ENCODE measurements at regions not wholly inside any gene's neighbourhood (a gene's known extent, or its start where the extent isn't known, plus 50 kb on each side); places are given as distances from the start of the nearest gene placed in this dataset.

DNA sequence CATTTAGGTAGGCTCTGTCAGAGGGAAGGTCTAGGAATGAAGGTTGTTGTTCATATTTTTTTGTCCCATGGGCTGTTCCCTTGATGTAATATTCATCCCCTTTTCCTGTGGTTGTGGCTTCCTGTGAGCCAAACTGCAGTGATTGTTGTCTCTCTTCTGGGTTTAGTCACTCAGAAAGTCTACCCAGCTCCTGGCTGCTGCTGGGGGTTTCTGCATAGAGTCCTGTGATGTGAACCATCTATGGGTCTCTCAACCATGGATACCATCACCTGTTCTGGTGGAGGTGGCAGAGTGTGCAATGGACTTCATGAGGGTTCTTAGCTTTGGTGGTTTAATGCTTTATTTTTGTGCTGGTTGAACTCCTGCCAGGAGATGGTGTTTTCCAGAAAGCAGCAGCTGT, 122.8 kb downstream of the ZC4H2 start:
- Histone ChIP-seq H3K9me3 (ENCODE audit: low read length) (peaks cover 3% of the 10 kb centered on the region; the same call in 1 of the 2 replicates), H3F3A (ENCODE audit: insufficient read depth, low read length) (no peaks in the 10 kb centered on the region), H3K4me3 (ENCODE audit: low read depth, low read length, poor library complexity, severe bottlenecking) (no peak overlapping the region), H3K4me1 (ENCODE audit: insufficient read depth, low read length, severe bottlenecking) (peaks cover 63% of the 10 kb centered on the region), H3K36me3 (ENCODE audit: insufficient read depth, low read length) (peaks cover 11% of the 10 kb centered on the region; the same call in 1 of the 2 replicates), H3K27ac (ENCODE audit: low read depth, low read length, poor library complexity, severe bottlenecking) (no peak overlapping the region), H3K79me2 (ENCODE audit: insufficient read depth, low read length) (no peaks in the 10 kb centered on the region), H3K9ac (ENCODE audit: low read length) (no peak overlapping the region), H3K9me2 (ENCODE audit: low read depth, low read length) (no peaks in the 10 kb centered on the region), H3K27me3 (ENCODE audit: insufficient read depth, low read length) (no peaks in the 10 kb centered on the region), H4K20me1 (ENCODE audit: insufficient read depth, low read length) (no peaks in the 10 kb centered on the region), H2AFZ (ENCODE audit: low read length) (no peak overlapping the region), H3K4me2 (ENCODE audit: low read length) (no peak overlapping the region)
- TF ChIP-seq EZH2 (IDR thresholded peaks at IDR 0.05; ENCODE audit: borderline replicate concordance, low read length) = no peak
- TF ChIP-seq, protein P1, sequence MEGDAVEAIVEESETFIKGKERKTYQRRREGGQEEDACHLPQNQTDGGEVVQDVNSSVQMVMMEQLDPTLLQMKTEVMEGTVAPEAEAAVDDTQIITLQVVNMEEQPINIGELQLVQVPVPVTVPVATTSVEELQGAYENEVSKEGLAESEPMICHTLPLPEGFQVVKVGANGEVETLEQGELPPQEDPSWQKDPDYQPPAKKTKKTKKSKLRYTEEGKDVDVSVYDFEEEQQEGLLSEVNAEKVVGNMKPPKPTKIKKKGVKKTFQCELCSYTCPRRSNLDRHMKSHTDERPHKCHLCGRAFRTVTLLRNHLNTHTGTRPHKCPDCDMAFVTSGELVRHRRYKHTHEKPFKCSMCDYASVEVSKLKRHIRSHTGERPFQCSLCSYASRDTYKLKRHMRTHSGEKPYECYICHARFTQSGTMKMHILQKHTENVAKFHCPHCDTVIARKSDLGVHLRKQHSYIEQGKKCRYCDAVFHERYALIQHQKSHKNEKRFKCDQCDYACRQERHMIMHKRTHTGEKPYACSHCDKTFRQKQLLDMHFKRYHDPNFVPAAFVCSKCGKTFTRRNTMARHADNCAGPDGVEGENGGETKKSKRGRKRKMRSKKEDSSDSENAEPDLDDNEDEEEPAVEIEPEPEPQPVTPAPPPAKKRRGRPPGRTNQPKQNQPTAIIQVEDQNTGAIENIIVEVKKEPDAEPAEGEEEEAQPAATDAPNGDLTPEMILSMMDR (IDR thresholded peaks at IDR 0.05; ENCODE audit: low read length) = no peak

DNA sequence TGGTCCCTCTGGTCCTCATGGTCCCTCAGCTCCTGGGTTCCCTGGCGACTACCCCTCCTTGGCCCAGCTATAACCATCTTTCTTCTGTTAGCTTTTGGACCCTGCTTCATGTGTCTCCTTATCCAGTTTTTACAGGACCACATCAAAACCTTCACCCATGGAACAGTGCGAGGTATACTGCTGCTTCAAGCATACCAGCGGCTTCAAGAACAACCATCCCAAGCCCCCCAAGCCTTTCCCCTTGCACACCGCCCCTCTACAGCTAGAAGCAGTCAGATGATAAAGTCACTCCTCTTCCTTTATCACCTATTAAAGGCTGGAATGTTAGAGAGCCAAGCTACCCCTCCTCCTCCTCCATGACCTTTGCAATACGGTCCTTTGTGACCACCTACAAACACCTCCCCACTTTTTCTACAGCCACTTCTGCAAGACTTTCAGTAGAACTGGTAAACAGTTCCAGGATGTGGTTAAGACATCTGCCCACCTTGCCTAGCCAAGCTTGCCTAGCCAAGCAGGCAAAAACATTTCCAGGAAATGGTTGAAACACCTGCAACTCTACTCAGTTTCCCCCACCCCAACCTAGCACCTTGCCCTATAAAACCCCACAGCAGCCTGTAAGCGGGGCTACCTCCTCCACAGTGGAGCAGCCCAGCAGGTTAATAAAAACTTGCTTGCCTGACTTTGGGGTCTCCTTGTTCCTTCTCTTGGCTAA, 125.7 kb downstream of the ZC4H2 start:
- H3K36me3 ChIP-seq (ENCODE audit: insufficient read depth, low read length) = peaks cover 11% of the 10 kb centered on the region; the same call in 1 of the 2 replicates
- H3K9me2 ChIP-seq (ENCODE audit: low read depth, low read length) = no peaks in the 10 kb centered on the region
- no peaks in the 10 kb centered on the region for H3K27me3 ChIP-seq (ENCODE audit: insufficient read depth, low read length)
- H4K20me1 ChIP-seq (ENCODE audit: insufficient read depth, low read length) = no peaks in the 10 kb centered on the region
- H3K4me3 ChIP-seq (ENCODE audit: low read depth, low read length, poor library complexity, severe bottlenecking) = peak overlapping the region; percentile 50
- peak overlapping the region; percentile 90 for H3K27ac ChIP-seq (ENCODE audit: low read depth, low read length, poor library complexity, severe bottlenecking)
- H3K4me1 ChIP-seq (ENCODE audit: insufficient read depth, low read length, severe bottlenecking) = peaks cover 39% of the 10 kb centered on the region
- H3K9me3 ChIP-seq (ENCODE audit: low read length) = peaks cover 3% of the 10 kb centered on the region; the same call in 1 of the 2 replicates
- no peaks in the 10 kb centered on the region for H3K79me2 ChIP-seq (ENCODE audit: insufficient read depth, low read length)
- H3K4me2 ChIP-seq (ENCODE audit: low read length) = peak overlapping the region; percentile 9; the same call in 1 of the 2 replicates
- no peak overlapping the region for H3K9ac ChIP-seq (ENCODE audit: low read length)
- TF ChIP-seq, protein P1 (IDR thresholded peaks at IDR 0.05; ENCODE audit: low read length) = no peak
- TF ChIP-seq EZH2 (IDR thresholded peaks at IDR 0.05; ENCODE audit: borderline replicate concordance, low read length) = no peak
- H3F3A ChIP-seq (ENCODE audit: insufficient read depth, low read length) = no peaks in the 10 kb centered on the region
- no peak overlapping the region for H2AFZ ChIP-seq (ENCODE audit: low read length)

DNA sequence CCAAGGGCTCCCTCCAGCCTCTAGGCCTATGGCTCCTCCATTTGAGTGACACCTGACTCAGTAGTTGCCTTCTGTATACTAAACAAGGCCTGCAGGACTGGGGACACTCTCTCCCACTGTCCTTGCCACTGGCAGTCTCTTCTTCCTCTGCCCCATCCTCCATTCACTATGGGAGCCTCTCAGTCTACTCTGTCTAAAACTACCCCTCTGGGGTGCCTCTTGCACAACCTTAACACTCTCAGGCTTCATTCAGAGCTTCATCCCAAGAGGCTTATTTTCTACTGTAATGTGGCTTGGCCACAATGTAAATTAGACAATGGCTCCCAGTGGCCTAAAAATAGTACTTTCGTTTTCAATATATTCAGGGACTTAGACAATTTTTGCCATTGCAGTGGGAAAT, 133.0 kb downstream of the ZC4H2 start:
- no peaks in the 10 kb centered on the region for H3K79me2 ChIP-seq (ENCODE audit: insufficient read depth, low read length)
- TF ChIP-seq, protein P1 (IDR thresholded peaks at IDR 0.05; ENCODE audit: low read length) = no peak
- TF ChIP-seq EZH2 (IDR thresholded peaks at IDR 0.05; ENCODE audit: borderline replicate concordance, low read length) = no peak
- H3K4me2 ChIP-seq (ENCODE audit: low read length) = 0 out of 2 replicates have a peak overlapping the region, but pooled peaks have one; percentile 19
- peaks cover 19% of the 10 kb centered on the region for H3K4me1 ChIP-seq (ENCODE audit: insufficient read depth, low read length, severe bottlenecking)
- 0 out of 2 replicates have a peak, but pooled peaks cover 2% of the 10 kb centered on the region for H3F3A ChIP-seq (ENCODE audit: insufficient read depth, low read length)
- no peaks in the 10 kb centered on the region for H4K20me1 ChIP-seq (ENCODE audit: insufficient read depth, low read length)
- H3K9me3 ChIP-seq (ENCODE audit: low read length) = 0 out of 2 replicates have a peak, but pooled peaks cover 7% of the 10 kb centered on the region
- H3K4me3 ChIP-seq (ENCODE audit: low read depth, low read length, poor library complexity, severe bottlenecking) = no peak overlapping the region
- no peaks in the 10 kb centered on the region for H3K27me3 ChIP-seq (ENCODE audit: insufficient read depth, low read length)
- H3K27ac ChIP-seq (ENCODE audit: low read depth, low read length, poor library complexity, severe bottlenecking) = peak overlapping the region; percentile 98
- H3K9ac ChIP-seq (ENCODE audit: low read length) = no peak overlapping the region
- H2AFZ ChIP-seq (ENCODE audit: low read length) = no peak overlapping the region
- H3K36me3 ChIP-seq (ENCODE audit: insufficient read depth, low read length) = no peaks in the 10 kb centered on the region; the same call in 1 of the 2 replicates
- no peaks in the 10 kb centered on the region for H3K9me2 ChIP-seq (ENCODE audit: low read depth, low read length)
